Smooth muscle cell of the brain vasculature (primary cell): ENCODE measurements at regions not wholly inside any gene's neighbourhood (a gene's known extent, or its start where the extent isn't known, plus 50 kb on each side); places are given as distances from the start of the nearest gene placed in this dataset.

Source experiments
- DNase-seq: peaks from one replicate; pipeline ENCODE4 v3.0.0-alpha.2; 2012; ENCODE audit warnings: low read depth, low spot score

DNA sequence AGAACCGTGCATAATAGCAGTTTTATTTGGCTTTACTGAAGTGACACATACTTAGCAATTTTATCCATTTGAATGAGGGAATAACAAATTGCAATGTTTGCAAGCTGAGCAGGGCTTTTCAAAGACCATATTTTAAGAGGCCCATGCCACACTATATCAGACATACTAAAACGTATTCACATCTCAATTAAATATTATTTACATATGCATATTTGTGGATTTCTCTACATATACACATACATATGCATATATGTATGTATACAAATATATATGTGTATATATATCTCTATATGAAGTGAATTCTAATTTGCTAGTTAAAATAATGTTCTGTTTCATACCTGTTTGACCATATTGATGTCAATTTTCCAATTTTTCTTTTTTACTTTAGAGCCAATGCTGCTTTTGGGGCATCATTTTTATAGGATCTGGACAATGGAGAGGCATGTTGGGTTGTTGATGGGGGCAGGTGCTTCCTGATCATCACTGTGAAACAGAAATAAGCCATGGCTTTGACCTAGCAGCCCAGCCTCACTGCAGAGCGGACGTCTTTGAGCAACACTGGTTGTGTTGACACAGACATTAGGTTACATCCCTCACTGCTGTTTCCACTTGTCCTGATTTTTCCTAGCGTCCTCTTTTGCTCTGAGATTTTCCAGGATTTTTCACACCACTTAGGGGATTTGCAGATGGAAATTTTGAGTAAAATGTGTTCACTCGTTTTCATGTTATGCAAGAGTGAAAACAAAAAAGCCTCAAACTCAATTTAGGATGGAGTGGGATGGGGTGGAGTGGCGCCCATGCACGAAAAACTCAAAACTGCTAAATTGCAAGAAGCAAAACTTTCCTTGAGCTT, 56.9 kb downstream of the RDH14 start:
- no peak for DNase-seq

DNA sequence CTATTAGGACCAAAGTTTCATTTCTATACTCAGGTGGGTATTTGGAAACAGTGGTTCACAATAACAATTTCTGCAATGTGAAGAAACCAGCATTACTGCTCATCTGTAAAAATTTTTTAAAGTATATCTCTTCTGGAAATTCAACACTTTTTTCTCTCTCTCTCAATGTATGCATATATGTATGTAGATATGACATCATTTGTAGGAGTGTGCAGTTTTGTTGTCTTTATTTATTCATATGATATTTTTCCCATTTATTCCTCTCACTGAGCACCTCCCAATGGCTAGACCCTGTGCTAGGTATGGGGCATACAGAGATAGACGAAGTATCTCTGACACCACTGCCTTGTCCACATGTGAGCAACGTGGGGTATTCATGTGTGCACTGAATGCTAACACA, 58.3 kb downstream of the RDH14 start:
- DNase-seq, result no peak

DNA sequence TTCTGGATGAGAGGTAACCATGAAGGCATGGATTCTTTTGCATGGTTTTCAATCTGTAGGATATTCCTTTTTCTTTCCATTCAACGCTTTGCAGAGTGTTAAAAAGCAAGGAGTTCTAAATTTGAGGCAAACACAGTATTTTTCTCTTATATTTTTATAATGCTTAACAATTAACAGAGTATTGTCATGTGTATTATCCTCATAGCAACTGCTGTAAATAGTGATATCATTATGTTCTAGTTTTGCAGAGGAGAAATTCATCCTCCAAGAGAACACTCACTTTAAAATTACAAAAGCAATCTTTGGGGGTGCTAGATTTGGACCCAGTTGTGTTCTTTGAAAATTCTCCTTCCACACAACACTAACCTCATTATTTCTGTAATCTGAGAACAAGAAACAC, 58.7 kb downstream of the RDH14 start:
- no peak for DNase-seq

DNA sequence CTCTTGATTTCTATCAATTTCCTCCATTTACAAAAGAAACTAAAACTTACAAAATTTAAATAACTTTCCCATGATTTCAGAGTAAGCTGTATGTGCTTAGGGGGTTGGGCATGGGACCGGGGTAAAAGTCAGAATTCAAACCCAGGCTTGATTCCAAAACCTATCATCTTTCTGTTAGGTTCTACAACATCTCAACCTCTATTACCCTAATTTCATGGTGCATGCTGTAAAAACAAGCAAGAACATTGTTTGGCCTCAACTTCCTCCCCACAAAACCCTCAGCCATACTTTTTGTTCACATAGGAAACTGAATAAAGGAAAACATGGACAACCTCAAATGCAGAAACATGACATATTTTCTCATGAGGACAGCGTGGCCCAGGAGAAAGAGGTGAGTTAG, 59.3 kb downstream of the RDH14 start:
- DNase-seq, result no peak

DNA sequence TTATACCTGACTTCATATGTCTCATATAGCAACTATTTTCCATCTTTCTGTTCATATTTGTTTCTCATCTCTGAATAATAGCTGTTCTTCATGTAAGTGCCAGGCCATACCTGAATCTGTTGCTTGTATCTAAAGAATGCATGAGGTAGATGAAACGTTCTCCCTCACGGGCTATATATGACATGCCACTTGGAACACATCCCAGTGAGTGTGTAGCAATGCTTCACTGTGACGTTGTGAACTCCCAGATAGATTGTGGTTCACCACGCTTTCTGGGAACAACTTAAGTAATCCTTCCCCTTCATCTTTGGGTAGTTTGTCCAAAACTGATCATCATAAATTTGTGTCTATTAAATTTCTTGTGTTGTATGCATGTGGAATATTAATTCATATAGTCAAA, 60.1 kb downstream of the RDH14 start:
- DNase-seq, result no peak

DNA sequence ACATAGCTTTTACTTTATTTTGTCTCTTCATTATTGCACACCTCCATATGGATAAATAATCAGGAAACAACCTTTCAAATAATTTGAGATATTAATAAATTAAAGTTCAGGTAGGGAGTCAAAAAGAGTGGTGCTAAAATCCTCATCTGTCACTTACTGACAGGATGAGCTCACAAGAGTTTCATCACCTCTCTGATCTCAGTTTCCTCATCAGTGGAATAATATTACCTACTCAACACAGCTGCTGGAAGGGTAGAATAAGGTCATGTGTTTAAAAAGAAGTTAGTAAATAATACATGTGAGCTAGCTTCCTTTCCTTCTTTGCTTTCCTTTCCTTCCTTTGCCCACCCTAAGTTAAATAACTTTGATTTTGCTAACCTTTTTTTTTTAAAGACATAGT, 61.9 kb downstream of the RDH14 start:
- DNase-seq, result no peak

DNA sequence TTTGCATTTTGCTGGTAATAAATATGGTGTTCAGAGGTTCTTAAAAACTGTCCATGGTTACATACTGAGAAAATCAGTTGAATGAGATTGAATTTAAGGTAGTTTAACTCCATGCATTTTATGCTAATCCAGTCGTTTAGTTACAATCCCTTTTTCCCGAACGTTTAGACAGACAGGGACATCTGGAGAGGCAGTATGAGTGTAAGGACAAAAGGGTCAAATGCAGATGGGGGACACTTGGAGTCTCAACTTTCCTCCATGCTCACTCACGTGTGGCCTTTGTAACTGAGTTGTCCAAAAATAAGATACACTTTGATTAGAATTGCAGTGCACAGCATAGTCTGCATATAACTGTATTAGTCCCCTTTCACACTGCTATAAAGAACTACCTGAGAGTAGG, 63.9 kb downstream of the RDH14 start:
- no peak for DNase-seq

DNA sequence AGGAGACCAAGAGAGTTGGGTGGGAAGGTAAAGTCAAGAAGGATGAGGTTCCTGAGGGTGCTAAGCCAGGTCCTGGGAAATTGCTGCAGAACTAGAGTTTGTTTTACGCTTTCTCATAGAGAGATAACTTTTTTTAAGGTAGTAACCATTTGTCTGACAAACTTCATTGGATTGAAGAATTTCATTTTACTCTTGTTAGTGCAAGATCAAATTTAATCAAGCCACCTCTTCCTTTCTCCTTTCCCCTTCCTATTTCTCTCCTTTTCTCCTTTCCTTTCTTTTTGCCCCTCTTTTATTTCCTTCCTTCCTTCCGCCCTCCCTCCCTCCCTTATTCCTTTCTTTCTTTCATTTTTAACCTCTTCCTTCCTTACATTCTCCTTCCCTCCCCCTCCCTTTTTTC, 65.4 kb downstream of the RDH14 start:
- DNase-seq, result no peak

DNA sequence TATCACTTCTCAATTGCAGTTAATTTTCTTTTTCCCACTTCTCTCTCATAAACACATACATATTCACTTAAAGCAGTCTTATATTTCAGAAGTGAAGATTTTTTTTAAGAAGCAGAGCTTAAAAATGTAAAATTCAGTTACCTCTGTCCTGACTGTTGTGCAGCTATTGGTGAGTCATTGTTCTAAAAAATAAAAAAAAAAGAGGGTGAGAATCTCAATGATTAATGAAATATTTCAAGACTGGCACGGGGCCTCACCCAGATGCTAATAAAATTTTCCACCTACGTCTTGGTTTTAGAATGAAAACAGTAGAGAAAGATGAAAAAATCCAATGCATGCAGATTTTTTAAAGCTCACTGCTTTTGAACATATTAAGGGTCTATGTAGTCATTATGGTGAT, 67.7 kb downstream of the RDH14 start:
- no peak for DNase-seq

DNA sequence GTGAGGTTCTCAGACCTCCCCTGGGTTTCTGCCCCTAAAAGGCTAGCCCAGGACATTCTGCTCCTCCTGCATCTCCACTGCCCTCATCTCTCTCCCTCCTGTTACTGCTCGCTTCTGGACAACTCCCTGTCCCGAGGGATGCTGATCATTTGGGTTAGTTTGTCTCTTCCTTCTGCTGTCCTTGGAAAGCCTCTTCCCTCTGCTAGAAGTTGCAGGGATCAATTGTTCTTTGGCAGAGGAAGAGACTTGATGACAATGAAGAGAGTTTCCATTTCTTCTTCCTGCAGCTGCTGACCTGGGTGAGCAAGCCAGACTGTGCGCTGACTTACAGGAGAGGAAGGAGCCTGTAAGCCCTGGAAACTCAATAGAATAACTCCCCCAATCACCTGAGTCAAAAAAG, 68.9 kb downstream of the RDH14 start:
- DNase-seq, result no peak

DNA sequence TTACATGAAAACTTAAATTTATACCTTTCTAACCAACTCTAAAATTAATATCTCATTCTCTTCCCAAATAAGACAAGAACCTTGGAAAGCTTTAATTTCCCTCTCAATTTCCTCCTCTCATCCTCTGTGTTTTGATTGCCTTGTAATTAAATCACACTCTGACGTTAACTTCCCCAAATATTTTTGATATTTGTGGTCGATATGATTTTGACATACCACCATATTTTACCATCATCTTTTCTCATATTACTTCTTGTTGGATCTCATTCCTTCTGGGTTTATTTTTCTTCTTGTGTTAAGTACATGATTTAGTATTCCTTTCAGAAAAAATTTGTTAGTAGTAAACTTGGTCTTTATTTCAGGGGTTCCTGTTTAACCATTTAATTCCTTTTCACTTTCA, 69.6 kb downstream of the RDH14 start:
- no peak for DNase-seq

DNA sequence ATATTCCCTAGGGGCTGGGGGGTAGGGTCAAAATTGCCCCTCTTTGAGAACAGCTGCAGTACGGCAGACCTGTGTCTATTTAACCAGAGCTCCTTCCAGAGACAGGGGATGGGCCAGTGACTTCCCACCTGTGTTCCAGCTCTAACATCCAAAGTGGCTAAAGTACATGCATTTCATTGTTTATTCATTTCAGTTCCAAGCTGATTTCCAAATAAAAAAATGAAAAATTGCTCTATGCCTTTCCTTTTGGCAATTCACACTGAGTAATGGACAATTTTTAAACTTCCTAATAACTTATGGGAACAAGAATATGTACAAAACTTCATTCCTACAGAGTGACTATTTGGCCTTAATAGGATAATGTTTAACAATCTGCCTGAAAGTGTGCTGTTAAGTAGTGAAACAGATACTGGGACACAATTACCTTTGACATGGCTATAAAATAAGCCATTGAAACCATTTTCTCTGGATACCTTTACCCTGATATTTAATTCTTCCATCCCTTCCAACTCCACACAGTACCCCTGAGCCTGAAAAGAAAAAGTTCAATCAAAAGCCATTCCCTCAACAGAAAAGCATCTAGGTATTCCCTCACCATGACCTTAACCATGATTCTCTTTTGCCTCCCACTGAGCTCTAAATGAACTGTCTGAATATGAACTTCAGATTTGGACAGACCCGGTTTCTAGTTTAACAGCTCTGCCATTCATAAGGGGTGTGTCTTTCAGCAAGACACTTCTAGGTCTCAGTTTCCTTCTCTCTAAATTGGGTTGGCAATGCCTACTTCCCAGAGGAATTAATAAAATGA, 73.1 kb downstream of the RDH14 start:
- no peak for DNase-seq

DNA sequence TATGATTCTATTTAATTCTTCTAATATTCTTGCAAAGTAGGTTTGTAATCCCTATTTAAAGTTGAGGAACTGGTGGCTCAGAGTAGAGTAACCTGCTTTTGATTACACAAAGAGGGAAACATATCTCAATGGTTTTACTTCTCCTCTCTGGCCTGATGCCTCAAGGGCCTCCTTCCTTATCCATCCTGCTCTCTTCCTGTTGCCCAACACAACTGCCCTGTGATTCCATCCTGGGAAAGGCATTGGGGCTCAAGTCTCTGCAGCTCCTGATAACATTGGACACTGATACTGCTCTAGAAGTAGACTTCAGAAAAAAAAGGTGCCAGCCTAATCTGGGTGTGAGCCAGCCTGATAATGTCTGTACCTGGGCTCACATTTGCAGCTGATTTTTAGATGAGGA, 75.8 kb downstream of the RDH14 start:
- no peak for DNase-seq

DNA sequence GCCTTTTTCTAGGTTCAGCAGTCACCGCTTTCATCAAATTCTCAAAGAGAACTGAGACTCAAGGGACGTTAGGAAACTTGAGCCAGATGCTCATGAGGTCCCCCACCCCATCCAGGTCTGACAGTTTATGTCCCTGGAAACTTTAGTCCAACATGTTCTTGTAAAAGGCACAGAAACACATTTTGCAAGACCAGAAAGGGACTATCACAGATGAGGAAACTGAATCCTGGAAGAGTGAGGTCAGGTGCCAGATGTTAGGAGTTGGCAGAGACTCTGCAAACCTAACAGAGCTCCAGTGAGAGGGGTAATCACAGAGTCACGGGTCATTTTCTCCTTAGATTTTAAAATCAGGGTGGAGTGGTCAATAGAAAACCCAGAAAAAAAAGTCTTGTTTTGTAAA, 76.6 kb downstream of the RDH14 start:
- DNase-seq, result no peak

DNA sequence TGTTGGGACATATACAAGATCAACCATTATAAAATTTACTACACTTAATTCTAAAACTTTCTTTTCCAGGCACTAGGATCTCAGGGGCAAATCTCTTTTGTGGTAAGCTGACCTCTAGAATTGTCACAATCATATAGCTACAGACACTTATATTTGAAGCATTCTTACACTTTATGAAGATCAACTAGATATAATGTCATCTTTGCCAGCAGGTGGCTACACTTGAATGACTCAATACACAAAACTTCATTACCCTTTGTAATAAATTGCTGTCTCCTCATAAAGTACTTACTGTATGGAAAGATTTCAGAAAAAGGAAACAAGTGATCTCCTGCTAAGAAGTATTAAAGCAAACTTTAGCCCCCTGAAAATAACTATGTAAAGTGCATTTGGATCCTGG, 77.8 kb downstream of the RDH14 start:
- no peak for DNase-seq

DNA sequence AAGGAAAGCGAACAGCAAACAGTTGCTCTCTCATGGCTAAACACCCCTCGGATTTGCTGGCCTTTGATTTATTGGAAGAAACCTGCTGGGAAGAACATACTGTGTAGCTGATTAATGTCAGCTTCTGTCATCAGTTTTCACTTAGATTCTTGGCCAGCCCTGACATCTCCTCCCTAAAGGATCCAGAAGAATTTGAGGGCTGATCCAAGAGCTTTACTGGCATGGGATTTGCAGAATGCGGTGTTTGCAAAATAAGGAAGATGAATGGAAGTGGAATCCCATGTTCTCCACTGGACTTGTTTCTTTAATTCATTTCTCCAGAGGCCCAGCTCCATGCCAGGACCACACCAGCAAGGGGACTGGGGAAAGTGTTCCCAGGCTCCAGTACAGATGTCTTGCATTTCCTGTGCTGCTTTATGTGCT, 80.5 kb downstream of the RDH14 start:
- no peak for DNase-seq

DNA sequence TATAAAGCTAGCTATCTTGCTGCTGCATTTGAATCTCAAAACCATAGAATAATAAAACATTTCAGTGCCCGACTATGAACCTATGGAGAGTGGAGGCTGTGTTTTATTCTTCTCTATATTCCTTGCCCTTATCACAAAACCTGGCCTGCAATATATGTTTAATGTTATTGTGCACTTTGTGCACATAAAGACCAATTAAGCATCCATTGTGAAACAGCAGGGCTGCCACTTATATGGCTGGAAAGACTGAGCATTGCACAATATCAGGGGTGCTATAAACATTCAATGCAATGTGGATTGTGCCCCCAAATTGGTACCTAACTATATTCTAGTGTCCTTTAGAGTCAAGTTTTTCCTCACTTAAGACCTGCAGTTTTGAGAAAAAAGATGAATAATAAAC, 83.2 kb downstream of the RDH14 start:
- DNase-seq, result no peak

DNA sequence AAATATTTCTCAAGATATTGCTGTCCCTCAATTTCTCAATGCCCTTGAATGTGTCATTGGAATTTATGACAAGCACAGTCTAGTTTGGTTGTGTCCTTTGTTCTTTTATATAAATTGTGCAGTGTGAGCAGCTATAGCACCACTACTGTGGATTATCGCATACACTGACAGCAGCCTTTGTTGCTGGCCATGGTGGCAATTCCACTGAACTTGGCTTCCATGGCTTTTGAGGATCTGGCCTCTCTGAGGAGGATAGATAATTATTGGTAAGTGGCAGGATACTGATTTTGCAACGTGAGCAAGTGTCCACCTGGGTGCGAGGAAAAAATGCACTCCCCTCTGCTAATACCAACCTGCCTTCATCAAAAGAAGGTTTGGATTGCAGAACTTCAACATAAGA, 84.0 kb downstream of the RDH14 start:
- DNase-seq, result no peak

DNA sequence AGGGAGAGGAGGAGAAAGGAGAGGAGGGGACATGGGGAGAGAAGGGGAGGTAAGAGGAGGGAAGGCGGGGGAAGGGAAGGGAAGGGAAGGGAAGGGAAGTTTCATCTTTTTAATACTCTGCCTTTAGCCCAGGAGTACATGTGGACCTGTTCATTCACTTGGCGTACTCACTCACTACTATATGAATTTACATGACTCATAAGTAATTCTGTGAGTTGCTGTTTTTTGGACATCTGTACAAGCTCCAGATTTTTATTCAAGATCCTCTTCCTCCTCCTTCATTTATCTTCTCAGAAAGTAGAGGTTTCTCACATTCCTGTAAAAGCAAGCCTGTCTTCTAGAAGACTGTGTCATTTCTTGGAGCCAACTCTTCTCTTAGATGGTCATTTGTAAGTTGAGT, 84.6 kb downstream of the RDH14 start:
- DNase-seq, result no peak

DNA sequence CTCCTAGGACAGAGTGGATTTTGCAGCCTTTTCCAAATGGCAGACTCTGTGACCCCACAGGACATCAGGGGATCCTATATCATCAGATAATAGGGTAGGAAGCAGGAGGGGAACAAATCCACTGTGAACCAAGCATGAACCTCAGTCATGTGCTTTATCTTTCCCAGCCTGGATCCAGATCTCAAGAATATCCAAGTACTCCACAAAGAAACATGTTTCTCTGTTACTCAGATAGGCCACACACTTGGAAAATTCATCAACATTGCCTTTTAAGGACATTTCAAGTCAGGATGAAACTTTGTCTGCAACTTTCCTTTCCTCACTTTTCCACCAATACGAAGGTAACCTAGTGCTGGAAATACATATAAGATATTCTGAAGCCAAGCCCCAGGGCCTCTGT, 85.8 kb downstream of the RDH14 start:
- DNase-seq, result no peak

DNA sequence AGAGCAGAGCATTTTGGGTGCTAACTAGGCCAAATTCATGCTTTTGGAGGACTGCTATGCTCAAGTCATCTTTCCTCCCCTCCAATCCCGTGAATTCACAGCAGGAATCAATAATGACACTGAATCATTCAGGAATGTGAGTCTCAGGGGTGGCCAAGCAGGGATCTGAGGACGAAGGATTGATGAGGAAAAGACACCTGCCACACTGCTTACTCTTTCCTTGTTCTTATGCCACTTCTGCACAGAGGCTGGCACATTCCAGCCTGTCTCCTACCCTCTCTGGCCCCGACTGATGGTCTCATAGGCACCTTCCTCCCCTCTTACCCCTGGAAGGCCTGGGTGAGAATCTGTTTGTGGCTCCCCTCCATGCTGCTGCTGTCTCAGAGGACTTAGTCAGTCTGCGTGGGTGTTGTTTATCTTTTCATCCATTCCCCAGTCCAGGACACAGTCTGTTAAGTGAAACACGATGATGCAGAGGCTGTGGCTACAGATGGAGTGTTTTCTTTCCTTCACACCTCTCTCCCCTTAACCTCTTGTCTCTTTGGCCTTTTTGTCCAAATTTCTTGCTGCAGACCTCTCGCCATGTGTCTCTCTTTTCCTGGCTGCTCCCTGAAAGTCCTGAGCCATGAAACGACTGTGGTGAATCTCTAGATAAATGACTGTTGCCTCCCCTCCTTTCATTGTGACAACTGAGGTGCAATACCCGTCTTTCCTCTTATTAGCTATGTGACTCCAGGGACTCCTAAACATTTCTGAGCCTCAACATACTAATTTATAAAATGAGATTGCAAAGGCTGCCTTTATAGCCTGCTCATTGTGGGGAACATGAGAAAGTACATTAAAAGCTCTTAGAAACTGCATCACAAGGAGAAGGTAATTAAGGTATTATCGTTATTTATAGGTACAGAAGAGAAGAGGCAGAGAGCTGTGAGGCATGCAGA, 86.9 kb downstream of the RDH14 start:
- peak; percentile 24 for DNase-seq

DNA sequence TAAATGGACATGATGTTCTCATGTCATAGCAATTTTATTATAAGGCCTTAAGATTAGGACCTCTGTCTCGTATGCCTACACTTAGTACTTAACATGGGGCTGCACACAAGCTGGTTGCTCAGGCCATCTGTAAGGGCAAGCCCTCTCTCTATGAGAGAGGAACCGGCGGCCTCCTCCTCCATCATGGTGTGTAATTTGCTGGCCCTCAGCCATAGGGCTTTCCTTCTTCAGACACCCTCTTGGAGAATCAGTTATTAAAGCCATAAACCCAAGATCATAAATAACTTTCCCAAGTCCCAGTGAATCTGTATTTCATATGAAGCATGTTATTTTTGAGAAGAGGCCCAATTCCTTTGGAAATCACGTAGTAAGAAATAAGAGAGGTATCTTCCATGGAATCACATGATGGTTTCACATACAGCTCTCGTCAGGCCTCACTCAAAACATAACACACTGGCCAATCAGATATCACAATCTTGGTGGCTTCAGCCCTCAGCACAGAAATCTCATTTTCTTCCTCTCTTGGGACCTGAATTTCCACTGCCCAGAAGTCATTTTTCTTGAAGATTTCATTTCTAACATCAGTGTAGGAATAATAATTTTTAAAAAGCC, 92.6 kb downstream of the RDH14 start:
- no peak for DNase-seq
